Breast epithelium (tissue), 3 donors: ENCODE measurements at regions not wholly inside any gene's neighbourhood (a gene's known extent, or its start where the extent isn't known, plus 50 kb on each side); places are given as distances from the start of the nearest gene placed in this dataset.

Experiments
- CTCF ChIP-seq, 3 donors: fragments of 450-650 bp; IDR thresholded peaks; one replicate each; pipeline ENCODE4 v1.5.1; 2016 to 2017; ENCODE audit warnings: antibody characterized with exemption in 3 of 3, mild to moderate bottlenecking in 3 of 3, moderate library complexity in 3 of 3
- POLR2A ChIP-seq: fragments of 450-650 bp; IDR thresholded peaks from one replicate; pipeline ENCODE4 v1.6.1; 2016; ENCODE audit warnings: antibody characterized with exemption, mild to moderate bottlenecking, moderate library complexity
- POLR2AphosphoS5 ChIP-seq, 3 donors: sonication (generic); formaldehyde crosslinking; IDR thresholded peaks; one replicate each; pipeline ENCODE4 v1.6.1; 2017; ENCODE audit warnings: antibody characterized with exemption in 3 of 3

- no peak for TF ChIP-seq CTCF (IDR thresholded peaks at IDR 0.05)
- TF ChIP-seq POLR2AphosphoS5 (IDR thresholded peaks at IDR 0.05): no peak
- no peak for TF ChIP-seq POLR2A
These were observed 55.4 kb upstream of the HAPSTR1 start for GRCh38 chr16:9035996-9036395.
